Activated B cell treated with CpG ODN at 0.5 μM for 24 hours (primary cell): ENCODE measurements at regions not wholly inside any gene's neighbourhood (a gene's known extent, or its start where the extent isn't known, plus 50 kb on each side); places are given as distances from the start of the nearest gene placed in this dataset.

Experiments used
- ATAC-seq: fragments of 200-7000 bp; cut with Tn5 transposase; one replicate; pipeline ENCODE4 v1.10.0; 2021; ENCODE audit warnings: low read depth, mild to moderate bottlenecking, moderate library complexity
- CTCF ChIA-PET: fragments of 350-600 bp; sonication (Branson Sonifier 250); formaldehyde crosslinking; loops from one replicate; lab custom pipeline; 2021; ENCODE audit warnings: antibody characterized with exemption; lab: Charles Lee
- POLR2A ChIA-PET: fragments of 350-600 bp; sonication (Branson Sonifier 250); formaldehyde crosslinking; loops from one replicate; lab custom pipeline; 2021; ENCODE audit warnings: antibody characterized with exemption; lab: Charles Lee
- DNase-seq: peaks from one replicate; pipeline ENCODE4 v3.0.0; 2022
- H3K27ac Mint-ChIP-seq: one replicate; pipeline ENCODE4 v1.8.0; 2020; ENCODE audit warnings: mixed read lengths
- H3K27me3 Mint-ChIP-seq: one replicate; pipeline ENCODE4 v1.8.0; 2021; ENCODE audit warnings: mixed read lengths
- H3K36me3 Mint-ChIP-seq: one replicate; pipeline ENCODE4 v1.8.0; 2021; ENCODE audit warnings: low read depth, mixed read lengths
- H3K4me1 Mint-ChIP-seq: one replicate; pipeline ENCODE4 v1.8.0; 2021; ENCODE audit warnings: mixed read lengths
- H3K4me3 Mint-ChIP-seq: one replicate; pipeline ENCODE4 v1.8.0; 2020; ENCODE audit warnings: mild to moderate bottlenecking, mixed read lengths
- H3K9me3 Mint-ChIP-seq: one replicate; pipeline ENCODE4 v1.8.0; 2020; ENCODE audit warnings: mixed read lengths
- CTCF ChIP-seq: fragments of 200-600 bp; IDR thresholded peaks from one replicate; pipeline ENCODE4 v1.8.0; 2022; ENCODE audit warnings: antibody characterized with exemption, mild to moderate bottlenecking
- intact Hi-C: fragments of 100-400 bp; cut with micrococcal nuclease; formaldehyde crosslinking; loops from one replicate; pipeline ENCODE4 v1.15.1; 2024

- Mint-ChIP-seq H3K27me3 (no peaks in the 10 kb centered on the region), H3K4me3 (no peak overlapping the region), H3K36me3 (no peaks in the 10 kb centered on the region), H3K9me3 (no peaks in the 10 kb centered on the region), H3K4me1 (no peaks in the 10 kb centered on the region), H3K27ac (no peak overlapping the region)
- DNase-seq (no peak), ATAC-seq (no peak)
- ChIA-PET POLR2A (no interaction called here), CTCF (no interaction called here)
- intact Hi-C loops: no loop called here
- TF ChIP-seq CTCF: no peak
Measured at GRCh38 chr5:8123559-8123958, 254.6 kb downstream of the MTRR start.

- Mint-ChIP-seq H3K9me3 (no peaks in the 10 kb centered on the region), H3K27me3 (no peaks in the 10 kb centered on the region), H3K4me3 (no peak overlapping the region), H3K36me3 (no peaks in the 10 kb centered on the region), H3K4me1 (peaks cover 5% of the 10 kb centered on the region), H3K27ac (no peak overlapping the region)
- ATAC-seq: no peak
- POLR2A ChIA-PET: no interaction called here
- TF ChIP-seq CTCF: no peak
- intact Hi-C loops: no loop called here
- CTCF ChIA-PET: no interaction called here
- DNase-seq: no peak
Measured at GRCh38 chr5:8134609-8135008, 265.7 kb downstream of the MTRR start.

GRCh38 chr5:8135742-8136141 is 266.8 kb downstream of the MTRR start:
- no peaks in the 10 kb centered on the region for H3K36me3 Mint-ChIP-seq
- intact Hi-C loops: no loop called here
- no peaks in the 10 kb centered on the region for H3K27me3 Mint-ChIP-seq
- ATAC-seq (no peak), DNase-seq (no peak)
- no peak overlapping the region for H3K27ac Mint-ChIP-seq
- POLR2A ChIA-PET: no interaction called here
- CTCF ChIA-PET: no interaction called here
- no peak overlapping the region for H3K4me3 Mint-ChIP-seq
- no peak for TF ChIP-seq CTCF
- H3K4me1 Mint-ChIP-seq: peaks cover 5% of the 10 kb centered on the region
- no peaks in the 10 kb centered on the region for H3K9me3 Mint-ChIP-seq

- ATAC-seq (no peak), DNase-seq (no peak)
- ChIA-PET CTCF (no interaction called here), POLR2A (no interaction called here)
- H3K4me3 Mint-ChIP-seq: no peak overlapping the region
- no peak for TF ChIP-seq CTCF
- H3K27me3 Mint-ChIP-seq: no peaks in the 10 kb centered on the region
- no peaks in the 10 kb centered on the region for H3K9me3 Mint-ChIP-seq
- no peaks in the 10 kb centered on the region for H3K36me3 Mint-ChIP-seq
- H3K4me1 Mint-ChIP-seq: peaks cover 5% of the 10 kb centered on the region
- H3K27ac Mint-ChIP-seq: no peak overlapping the region
- intact Hi-C loops: no loop called here
Measured at GRCh38 chr5:8136271-8136670, 267.3 kb downstream of the MTRR start.

GRCh38 chr5:8137941-8138550 is 269.1 kb downstream of the MTRR start:
- Mint-ChIP-seq H3K4me1 (peaks cover 5% of the 10 kb centered on the region), H3K4me3 (no peak overlapping the region), H3K36me3 (no peaks in the 10 kb centered on the region), H3K9me3 (no peaks in the 10 kb centered on the region), H3K27ac (no peak overlapping the region), H3K27me3 (peaks cover 3% of the 10 kb centered on the region)
- DNase-seq: no peak
- no peak for ATAC-seq
- POLR2A ChIA-PET: no interaction called here
- no peak for TF ChIP-seq CTCF
- CTCF ChIA-PET: no interaction called here
- intact Hi-C loops: no loop called here
